GM23338 (cell line): ENCODE measurements at regions not wholly inside any gene's neighbourhood (a gene's known extent, or its start where the extent isn't known, plus 50 kb on each side); places are given as distances from the start of the nearest gene placed in this dataset. TPM values are rescaled to one million over a fixed set of nuclear protein-coding genes. Genes with fewer than 3 reads are reported as not detected.

Experiments
- ATAC-seq: fragments of 200-7000 bp; cut with Tn5 transposase; 3 replicates; pipeline ENCODE4 v1.9.1; 2020
- DNase-seq: peaks from one replicate; pipeline ENCODE4 v3.0.0-alpha.2; 2015; ENCODE audit warnings: low spot score
- H2AFZ ChIP-seq: fragments of 200-600 bp; sonication (generic); 2 replicates; pipeline ENCODE4 v1.8.0; 2016; ENCODE audit warnings: antibody characterized with exemption, mild to moderate bottlenecking, moderate library complexity
- H3F3A ChIP-seq: fragments of 200-600 bp; sonication (generic); replicated peaks from 2 replicates; pipeline ENCODE4 v1.8.0; 2017; ENCODE audit warnings: antibody characterized with exemption, mixed run types, low read depth
- H3K27ac ChIP-seq: fragments of 200-600 bp; sonication (generic); 2 replicates; pipeline ENCODE4 v1.6.1; 2016; ENCODE audit warnings: low read depth
- H3K27me3 ChIP-seq: fragments of 200-600 bp; sonication (generic); 2 replicates; pipeline ENCODE4 v1.8.0; 2016; ENCODE audit warnings: mild to moderate bottlenecking, mixed run types, moderate library complexity; ENCODE audit not compliant: insufficient read depth
- H3K36me3 ChIP-seq: fragments of 200-600 bp; sonication (generic); 2 replicates; pipeline ENCODE4 v1.8.0; 2016; ENCODE audit warnings: mild to moderate bottlenecking; ENCODE audit not compliant: insufficient read depth
- H3K4me1 ChIP-seq: fragments of 200-600 bp; sonication (generic); 2 replicates; pipeline ENCODE4 v1.8.0; 2016; ENCODE audit warnings: mild to moderate bottlenecking, moderate library complexity; ENCODE audit not compliant: insufficient read depth
- H3K4me2 ChIP-seq: fragments of 200-600 bp; sonication (generic); 2 replicates; pipeline ENCODE4 v1.7.1; 2017; ENCODE audit warnings: mixed run types
- H3K4me3 ChIP-seq: fragments of 200-600 bp; sonication (generic); 2 replicates; pipeline ENCODE4 v1.6.1; 2016; ENCODE audit warnings: mixed run types
- H3K79me2 ChIP-seq: fragments of 200-600 bp; sonication (generic); replicated peaks from 2 replicates; pipeline ENCODE4 v1.8.0; 2017; ENCODE audit warnings: mild to moderate bottlenecking; ENCODE audit not compliant: insufficient read depth
- H3K9me2 ChIP-seq: fragments of 200-600 bp; sonication (generic); 2 replicates; pipeline ENCODE4 v1.8.0; 2017; ENCODE audit not compliant: insufficient read depth
- H4K20me1 ChIP-seq: fragments of 200-600 bp; sonication (generic); replicated peaks from 2 replicates; pipeline ENCODE4 v1.8.0; 2017; ENCODE audit warnings: mild to moderate bottlenecking; ENCODE audit not compliant: insufficient read depth
- H3K27ac Mint-ChIP-seq: 2 replicates; pipeline ENCODE4 v1.8.0; 2020; ENCODE audit warnings: inconsistent platforms, mild to moderate bottlenecking, moderate library complexity, mixed read lengths
- H3K27me3 Mint-ChIP-seq: 3 replicates; pipeline ENCODE4 v1.8.0; 2022; ENCODE audit warnings: low read depth, mild to moderate bottlenecking, moderate library complexity, mixed read lengths, inconsistent platforms; ENCODE audit not compliant: insufficient read depth, poor library complexity
- H3K36me3 Mint-ChIP-seq: 3 replicates; pipeline ENCODE4 v1.8.0; 2021; ENCODE audit warnings: low read depth, mild to moderate bottlenecking, inconsistent platforms, moderate library complexity, mixed read lengths
- H3K4me1 Mint-ChIP-seq: 3 replicates; pipeline ENCODE4 v1.8.0; 2020; ENCODE audit warnings: mild to moderate bottlenecking, inconsistent platforms, mixed read lengths
- H3K4me3 Mint-ChIP-seq: 3 replicates; pipeline ENCODE4 v1.8.0; 2021; ENCODE audit warnings: moderate library complexity, mild to moderate bottlenecking, inconsistent platforms, mixed read lengths
- H3K9me3 Mint-ChIP-seq: 3 replicates; pipeline ENCODE4 v1.8.0; 2020; ENCODE audit warnings: moderate library complexity, mild to moderate bottlenecking, inconsistent platforms, mixed read lengths
- EZH2 ChIP-seq: fragments of 200-600 bp; sonication (generic); IDR thresholded peaks from one replicate; pipeline ENCODE4 v1.8.0; 2017; ENCODE audit warnings: antibody characterized with exemption, mild to moderate bottlenecking, low read depth; ENCODE audit not compliant: unreplicated experiment
- microRNA-seq: library from miRNA; unstranded; fragments of <30 nt; microRNA quantifications from one replicate; pipeline ENCODE4, GENCODE V29; 2017
- small RNA-seq: library from RNA; depleted of rRNA; stranded (forward); fragments of <200 nt; gene quantifications from one replicate; pipeline ENCODE3, GENCODE V24; 2014; ENCODE audit warnings: low replicate concordance

- no peaks in the 10 kb centered on the region for H3F3A ChIP-seq
These were observed 53.1 kb upstream of the S1PR3 start for GRCh38 chr9:88938189-88938588.

More at GRCh38 chr9:88938189-88938588, 53.1 kb upstream of the S1PR3 start:
- H3K79me2 ChIP-seq = no peaks in the 10 kb centered on the region
- no peaks in the 10 kb centered on the region; the same call in 2 of the 3 replicates for H3K4me1 Mint-ChIP-seq
- no peak overlapping the region for H3K4me2 ChIP-seq
- no peaks in the 10 kb centered on the region; the same call in 2 of the 3 replicates for H3K9me3 Mint-ChIP-seq
- no peak overlapping the region for H3K27ac ChIP-seq
- H3K4me3 Mint-ChIP-seq = no peak overlapping the region
- no peaks in the 10 kb centered on the region for H3K36me3 ChIP-seq
- no peaks in the 10 kb centered on the region for H3K36me3 Mint-ChIP-seq
- H3K27me3 ChIP-seq = no peaks in the 10 kb centered on the region
- no peaks in the 10 kb centered on the region for H4K20me1 ChIP-seq
- ATAC-seq = no peak
- no peaks in the 10 kb centered on the region for H3K4me1 ChIP-seq
- TF ChIP-seq EZH2 = no peak
- no peak overlapping the region for H3K4me3 ChIP-seq
- H3K9me2 ChIP-seq = peaks cover 18% of the 10 kb centered on the region
- H3K27me3 Mint-ChIP-seq = peaks cover 8% of the 10 kb centered on the region
- H3K27ac Mint-ChIP-seq = no peak overlapping the region
- no peak for DNase-seq
- no peak overlapping the region for H2AFZ ChIP-seq

Small RNA genes lying in the stretch of these regions (microRNA-seq; reads per million reads assigned to microRNA genes)
- gene MIR4289 = not detected

Small RNA genes lying in the stretch of these regions (small RNA-seq; reads per million reads assigned to genes)
- gene MIR4289 = not detected
